Coronary artery (tissue), 2 donors: ENCODE measurements at regions not wholly inside any gene's neighbourhood (a gene's known extent, or its start where the extent isn't known, plus 50 kb on each side); places are given as distances from the start of the nearest gene placed in this dataset.

Experiments used
- DNase-seq: peaks from one replicate; pipeline ENCODE4 v3.0.0-alpha.2; 2017; ENCODE audit warnings: low spot score
- H3K27ac ChIP-seq, 2 donors: fragments of 200-600 bp; sonication (generic); one replicate each; pipeline ENCODE4 v1.5.1; 2016 to 2019
- H3K4me3 ChIP-seq: fragments of 200-600 bp; sonication (generic); 2 replicates; pipeline ENCODE4 v1.5.1; 2016; ENCODE audit warnings: mild to moderate bottlenecking, moderate library complexity
- CTCF ChIP-seq: fragments of 200-600 bp; sonication (generic); IDR thresholded peaks from one replicate; pipeline ENCODE4 v1.5.1; 2019; ENCODE audit warnings: antibody characterized with exemption

DNA sequence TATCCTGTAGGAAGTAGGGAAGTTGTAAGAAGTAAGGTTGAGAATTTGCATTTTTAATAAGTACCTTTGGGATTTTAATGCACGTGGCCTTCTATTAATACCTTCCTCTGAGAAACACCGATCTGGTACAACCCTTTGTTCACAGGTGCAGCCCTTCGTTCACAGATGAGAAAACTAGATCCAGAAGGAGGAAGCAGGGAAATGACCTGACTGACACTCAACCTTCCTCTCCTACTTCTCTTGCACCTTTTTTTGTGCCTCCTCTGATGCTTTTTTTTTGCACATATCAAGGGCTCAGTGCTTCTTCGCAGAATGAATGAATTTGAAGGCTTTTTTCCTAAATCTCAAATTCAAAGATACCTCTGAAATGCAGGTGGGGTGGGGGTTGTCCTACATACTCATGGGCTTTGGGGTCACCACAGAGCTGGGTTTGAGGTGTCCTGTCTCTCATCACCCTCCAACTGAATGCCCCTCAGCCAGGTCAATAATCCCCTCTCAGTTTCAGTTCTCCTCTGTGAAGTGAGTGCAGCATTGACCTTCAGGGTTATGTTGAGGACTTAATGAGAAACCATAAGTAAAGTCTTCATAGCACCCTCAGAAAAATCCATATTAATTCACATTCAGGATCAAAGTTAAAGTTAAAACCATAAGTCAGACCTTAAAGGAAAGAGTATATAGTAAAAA is 161.5 kb upstream of the CTNNB1 start:
- H3K27ac ChIP-seq = no peak overlapping the region
- no peak overlapping the region for H3K4me3 ChIP-seq
- no peak for DNase-seq
- TF ChIP-seq CTCF = no peak

DNA sequence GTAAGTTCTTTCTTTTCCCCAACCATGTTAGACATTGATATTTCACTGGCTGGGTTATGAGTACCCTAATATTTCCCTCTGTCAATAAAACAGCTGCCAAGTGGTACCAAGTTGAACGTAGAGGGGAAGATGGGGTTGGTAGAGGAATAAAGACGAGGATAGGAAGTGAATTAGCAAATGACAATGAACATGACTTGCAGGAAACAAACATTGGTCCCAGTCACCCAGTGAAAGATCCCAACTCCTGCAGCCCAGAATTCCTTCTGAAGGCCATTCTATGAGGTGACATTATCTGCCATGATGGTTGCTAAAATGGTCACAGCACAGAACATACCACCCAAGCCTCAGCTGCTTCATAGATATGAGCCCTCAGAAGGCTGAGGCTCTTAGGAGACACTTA is 159.0 kb upstream of the CTNNB1 start:
- no peak overlapping the region for H3K4me3 ChIP-seq
- no peak for TF ChIP-seq CTCF
- H3K27ac ChIP-seq = no peak overlapping the region
- DNase-seq = no peak

- DNase-seq = no peak
- Histone ChIP-seq H3K4me3 (no peak overlapping the region), H3K27ac (no peak overlapping the region)
- TF ChIP-seq CTCF = no peak
Measured at GRCh38 chr3:41041462-41041861, 157.8 kb upstream of the CTNNB1 start.

GRCh38 chr3:41041899-41042298 is 157.4 kb upstream of the CTNNB1 start:
- Histone ChIP-seq H3K4me3 (no peak overlapping the region), H3K27ac (no peak overlapping the region)
- TF ChIP-seq CTCF = no peak
- DNase-seq = no peak

DNA sequence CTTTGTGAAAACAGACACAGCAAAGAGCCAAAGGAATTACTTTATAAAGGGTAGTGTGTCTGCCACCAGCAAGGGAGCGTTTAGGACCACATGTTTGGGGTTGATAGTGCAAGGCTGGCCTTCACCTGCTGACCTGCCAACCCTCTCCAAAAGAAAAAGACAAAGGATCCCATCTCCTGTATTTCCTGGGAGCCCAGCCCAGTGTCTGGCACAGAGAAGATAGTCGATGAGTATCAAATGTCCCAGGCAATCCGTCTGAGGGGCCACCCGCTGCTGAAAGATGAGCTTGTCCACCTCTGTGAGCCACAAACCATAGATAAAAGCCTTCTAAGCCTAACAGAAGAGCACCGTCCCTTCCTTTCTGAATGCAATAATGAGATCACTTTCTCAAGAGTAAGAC is 154.8 kb upstream of the CTNNB1 start:
- no peak for TF ChIP-seq CTCF
- no peak overlapping the region for H3K27ac ChIP-seq
- no peak overlapping the region for H3K4me3 ChIP-seq
- no peak for DNase-seq

DNA sequence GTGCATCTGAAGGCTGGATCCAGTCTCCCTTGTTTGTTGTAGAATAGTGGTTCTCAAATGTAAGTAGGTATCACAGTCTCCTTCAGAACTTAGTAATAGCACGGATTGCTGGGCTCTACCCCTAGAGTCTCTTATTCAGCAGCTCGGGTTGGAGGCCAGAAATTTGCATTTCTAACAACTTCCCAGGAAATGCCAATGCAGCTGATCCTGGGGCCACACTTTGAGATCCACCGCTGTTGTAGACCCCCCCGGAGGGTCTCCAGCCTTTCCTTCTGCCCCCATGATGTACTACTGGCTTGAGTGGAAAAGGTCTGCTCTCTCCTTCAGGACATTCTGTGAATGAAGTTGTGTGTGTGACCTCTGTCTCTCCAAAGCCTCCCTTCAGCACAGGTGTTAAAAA is 153.8 kb upstream of the CTNNB1 start:
- TF ChIP-seq CTCF = no peak
- DNase-seq = no peak
- Histone ChIP-seq H3K4me3 (no peak overlapping the region), H3K27ac (no peak overlapping the region)

DNA sequence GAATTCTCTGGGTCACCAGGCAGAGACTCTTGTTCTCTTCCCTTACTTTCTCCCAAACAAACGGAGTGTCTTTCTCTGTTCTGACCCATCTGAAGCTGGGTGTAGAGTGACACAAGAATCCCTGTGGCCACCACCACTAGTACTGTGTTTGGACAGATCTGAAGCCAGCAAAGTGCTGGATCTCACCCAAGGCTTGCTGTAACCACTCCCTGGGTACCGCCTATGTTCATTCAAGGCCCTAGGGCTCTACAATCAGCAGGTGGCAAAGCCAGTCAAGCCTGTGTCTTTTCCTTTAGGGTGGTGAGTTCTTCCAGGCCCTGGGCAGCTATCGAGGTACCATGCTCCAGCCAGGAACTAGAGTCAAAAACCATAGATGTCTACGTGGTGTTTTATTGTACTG is 149.2 kb upstream of the CTNNB1 start:
- DNase-seq = no peak
- Histone ChIP-seq H3K4me3 (no peak overlapping the region), H3K27ac (no peak overlapping the region)
- TF ChIP-seq CTCF = no peak
